ENCODE measurements at regions not wholly inside any gene's neighbourhood (a gene's known extent, or its start where the extent isn't known, plus 50 kb on each side); places are given as distances from the start of the nearest gene placed in this dataset.

GRCh38 chr6:40049128-40049527 is 114.9 kb upstream of the MOCS1 start:
- no peak for DNase-seq
- no peak overlapping the region for H3K4me3 ChIP-seq
- H3K27me3 ChIP-seq = no peaks in the 10 kb centered on the region
- no peaks in the 10 kb centered on the region for H3K9me3 ChIP-seq
- intact Hi-C loops (cut with DNase I; ENCODE audit: low total_unique reads) = no loop called here
- no peaks in the 10 kb centered on the region for H3K36me3 ChIP-seq
- H3K4me1 ChIP-seq = no peaks in the 10 kb centered on the region
- TF ChIP-seq POLR2A (IDR thresholded peaks at IDR 0.05) = no peak
- TF ChIP-seq, protein P1, sequence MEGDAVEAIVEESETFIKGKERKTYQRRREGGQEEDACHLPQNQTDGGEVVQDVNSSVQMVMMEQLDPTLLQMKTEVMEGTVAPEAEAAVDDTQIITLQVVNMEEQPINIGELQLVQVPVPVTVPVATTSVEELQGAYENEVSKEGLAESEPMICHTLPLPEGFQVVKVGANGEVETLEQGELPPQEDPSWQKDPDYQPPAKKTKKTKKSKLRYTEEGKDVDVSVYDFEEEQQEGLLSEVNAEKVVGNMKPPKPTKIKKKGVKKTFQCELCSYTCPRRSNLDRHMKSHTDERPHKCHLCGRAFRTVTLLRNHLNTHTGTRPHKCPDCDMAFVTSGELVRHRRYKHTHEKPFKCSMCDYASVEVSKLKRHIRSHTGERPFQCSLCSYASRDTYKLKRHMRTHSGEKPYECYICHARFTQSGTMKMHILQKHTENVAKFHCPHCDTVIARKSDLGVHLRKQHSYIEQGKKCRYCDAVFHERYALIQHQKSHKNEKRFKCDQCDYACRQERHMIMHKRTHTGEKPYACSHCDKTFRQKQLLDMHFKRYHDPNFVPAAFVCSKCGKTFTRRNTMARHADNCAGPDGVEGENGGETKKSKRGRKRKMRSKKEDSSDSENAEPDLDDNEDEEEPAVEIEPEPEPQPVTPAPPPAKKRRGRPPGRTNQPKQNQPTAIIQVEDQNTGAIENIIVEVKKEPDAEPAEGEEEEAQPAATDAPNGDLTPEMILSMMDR (IDR thresholded peaks at IDR 0.05) = no peak
- H3K27ac ChIP-seq = no peak overlapping the region

DNA sequence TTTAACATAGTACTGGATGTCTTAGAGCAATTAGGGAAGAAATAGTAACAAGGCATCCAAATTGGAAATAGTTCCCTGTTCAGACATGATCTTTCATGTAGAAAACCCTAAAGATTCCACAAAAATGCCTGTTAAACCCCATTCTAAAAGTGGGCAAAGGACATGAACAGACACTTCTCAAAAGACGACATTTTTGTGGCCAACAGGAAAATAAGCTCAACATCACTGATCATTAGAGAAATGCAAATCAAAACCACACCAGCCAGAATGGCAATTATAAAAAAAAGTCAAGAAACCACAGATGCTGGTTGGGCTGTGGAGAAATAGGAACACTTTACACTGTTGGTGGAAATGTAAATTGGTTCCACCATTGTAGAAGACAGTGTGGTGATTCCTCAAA is 109.9 kb upstream of the MOCS1 start:
- intact Hi-C loops (cut with DNase I; ENCODE audit: low total_unique reads) = no loop called here
- Histone ChIP-seq H3K9me3 (no peaks in the 10 kb centered on the region), H3K27ac (no peak overlapping the region), H3K36me3 (no peaks in the 10 kb centered on the region), H3K4me3 (no peak overlapping the region), H3K27me3 (no peaks in the 10 kb centered on the region), H3K4me1 (no peaks in the 10 kb centered on the region)
- DNase-seq = no peak
- no peak for TF ChIP-seq POLR2A (IDR thresholded peaks at IDR 0.05)
- TF ChIP-seq, protein P1 (IDR thresholded peaks at IDR 0.05) = no peak

- H3K27ac ChIP-seq = no peak overlapping the region
- H3K4me3 ChIP-seq = no peak overlapping the region
- no peaks in the 10 kb centered on the region for H3K4me1 ChIP-seq
- intact Hi-C loops (cut with DNase I; ENCODE audit: low total_unique reads) = no loop called here
- H3K9me3 ChIP-seq = no peaks in the 10 kb centered on the region
- TF ChIP-seq, protein P1 (IDR thresholded peaks at IDR 0.05) = no peak
- no peak for TF ChIP-seq POLR2A (IDR thresholded peaks at IDR 0.05)
- H3K27me3 ChIP-seq = no peaks in the 10 kb centered on the region
- DNase-seq = no peak
- H3K36me3 ChIP-seq = no peaks in the 10 kb centered on the region
These were observed 108.0 kb upstream of the MOCS1 start for GRCh38 chr6:40042232-40042631.

- H3K27me3 ChIP-seq = no peaks in the 10 kb centered on the region
- no peaks in the 10 kb centered on the region for H3K36me3 ChIP-seq
- intact Hi-C loops (cut with DNase I; ENCODE audit: low total_unique reads) = no loop called here
- no peak overlapping the region for H3K4me3 ChIP-seq
- H3K27ac ChIP-seq = no peak overlapping the region
- H3K4me1 ChIP-seq = no peaks in the 10 kb centered on the region
- TF ChIP-seq, protein P1 (IDR thresholded peaks at IDR 0.05) = no peak
- TF ChIP-seq POLR2A (IDR thresholded peaks at IDR 0.05) = no peak
- DNase-seq = no peak
- no peaks in the 10 kb centered on the region for H3K9me3 ChIP-seq
These were observed 104.8 kb upstream of the MOCS1 start for GRCh38 chr6:40039042-40039441.

GRCh38 chr6:40038626-40039025 is 104.4 kb upstream of the MOCS1 start:
- Histone ChIP-seq H3K36me3 (no peaks in the 10 kb centered on the region), H3K27ac (no peak overlapping the region), H3K4me3 (no peak overlapping the region), H3K27me3 (no peaks in the 10 kb centered on the region), H3K9me3 (no peaks in the 10 kb centered on the region), H3K4me1 (no peaks in the 10 kb centered on the region)
- TF ChIP-seq, protein P1 (IDR thresholded peaks at IDR 0.05) = no peak
- no peak for TF ChIP-seq POLR2A (IDR thresholded peaks at IDR 0.05)
- DNase-seq = no peak
- intact Hi-C loops (cut with DNase I; ENCODE audit: low total_unique reads) = no loop called here
